Ovary (tissue), 7 donors: ENCODE measurements at regions not wholly inside any gene's neighbourhood (a gene's known extent, or its start where the extent isn't known, plus 50 kb on each side); places are given as distances from the start of the nearest gene placed in this dataset.

Experiments
- DNase-seq, 5 donors: peaks; one replicate each; pipeline ENCODE4 v3.0.0-alpha.2; 2019 to 2020
- H3K27ac ChIP-seq, 2 donors: fragments of 200-600 bp; one replicate each; pipeline versions ENCODE4 v1.5.1 to v1.8.0; 2019 to 2022
- H3K27me3 ChIP-seq: fragments of 200-600 bp; one replicate; pipeline ENCODE4 v1.8.0; 2022
- H3K36me3 ChIP-seq: fragments of 200-600 bp; sonication (generic); one replicate; pipeline ENCODE4 v1.5.1; 2019
- H3K4me1 ChIP-seq: one replicate; pipeline ENCODE4 v1.8.1; 2013; ENCODE audit warnings: mild to moderate bottlenecking, moderate library complexity; ENCODE audit not compliant: insufficient read depth
- H3K4me3 ChIP-seq: fragments of 200-600 bp; sonication (generic); one replicate; pipeline ENCODE4 v1.5.1; 2017
- H3K9me3 ChIP-seq, 2 donors: fragments of 200-600 bp in 1 of 2; sonication (generic) in 1 of 2; one replicate each; pipeline versions ENCODE4 v1.5.1 to v1.8.1; 2013 to 2019; ENCODE audit warnings: mild to moderate bottlenecking in 1 of 2, moderate library complexity in 1 of 2
- CTCF ChIP-seq, 3 donors: fragments of 450-650 bp in 2 of 3; fragments of 200-600 bp in 1 of 3; IDR thresholded peaks; one replicate each; pipeline versions ENCODE4 v1.5.1 to v1.8.0; 2016 to 2022; ENCODE audit warnings: antibody characterized with exemption in 3 of 3, mild to moderate bottlenecking in 1 of 3
- EP300 ChIP-seq: sonication (generic); formaldehyde crosslinking; IDR thresholded peaks from one replicate; pipeline ENCODE4 v1.6.1; 2017; ENCODE audit warnings: antibody characterized with exemption
- POLR2A ChIP-seq: fragments of 450-650 bp; IDR thresholded peaks from one replicate; pipeline ENCODE4 v1.6.1; 2017; ENCODE audit warnings: antibody characterized with exemption, mild to moderate bottlenecking, moderate library complexity
- WGBS, 3 donors: extraction: QIAGEN DNeasy Blood & Tissue Kit in 1 of 3; methylation state at CpG; one replicate each; pipeline versions ENCODE4 v1.1.5 to v1.1.7; 2013 to 2017; 5-methylcytosine and 5-hydroxymethylcytosine counted together
- intact Hi-C, 4 donors: fragments of 100-400 bp; cut with DNase I; formaldehyde crosslinking; loops; one replicate each; pipeline versions ENCODE4 v1.11.0 to v1.15.1; 2022 to 2023
- donor health status: DM: no; HTN: no; CAD: no; lungs with moderate emphysema.
- donor health status: DM: no; HTN: no; CAD: no.
- donor health status: Bipolar disorder and iron deficiency.
- donor health status: DM: no; HTN: no; CAD: no.
- donor health status: DM: yes; HTN: yes; CAD: no.

DNA sequence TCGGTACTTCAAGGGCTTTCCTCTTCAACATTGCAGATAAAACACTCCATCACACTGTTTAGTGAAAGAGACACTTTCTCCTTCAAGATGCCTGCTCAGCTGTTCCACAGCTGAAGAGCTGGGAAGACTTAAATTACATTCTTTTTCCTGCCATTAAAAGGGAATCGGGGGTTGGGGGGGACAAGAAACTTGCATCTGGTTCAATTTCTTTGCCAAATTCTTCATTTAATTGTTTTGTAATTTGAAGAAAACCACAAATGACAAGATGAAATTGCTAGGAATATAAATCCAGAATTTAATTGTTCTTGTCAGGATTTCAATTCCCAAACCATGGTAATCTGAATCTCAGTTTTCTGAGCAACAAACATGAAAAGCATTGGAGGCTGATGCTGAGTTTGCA is 478.3 kb downstream of the EBF1 start:
- H3K27ac ChIP-seq, result no peak overlapping the region
- H3K27me3 ChIP-seq, result no peaks in the 10 kb centered on the region
- DNase-seq, result no peak
- WGBS, 3 donors, result 16 to 33% (median 29%) methylated on average over 2 of the region's 2 CpGs
- intact Hi-C loops, result no loop called here
- H3K9me3 ChIP-seq, result no peaks in the 10 kb centered on the region
- no peaks in the 10 kb centered on the region for H3K4me1 ChIP-seq
- no peaks in the 10 kb centered on the region for H3K36me3 ChIP-seq
- H3K4me3 ChIP-seq, result no peak overlapping the region
- no peak for TF ChIP-seq CTCF (IDR thresholded peaks at IDR 0.05)
- TF ChIP-seq POLR2A, result no peak
- TF ChIP-seq EP300, result no peak

DNA sequence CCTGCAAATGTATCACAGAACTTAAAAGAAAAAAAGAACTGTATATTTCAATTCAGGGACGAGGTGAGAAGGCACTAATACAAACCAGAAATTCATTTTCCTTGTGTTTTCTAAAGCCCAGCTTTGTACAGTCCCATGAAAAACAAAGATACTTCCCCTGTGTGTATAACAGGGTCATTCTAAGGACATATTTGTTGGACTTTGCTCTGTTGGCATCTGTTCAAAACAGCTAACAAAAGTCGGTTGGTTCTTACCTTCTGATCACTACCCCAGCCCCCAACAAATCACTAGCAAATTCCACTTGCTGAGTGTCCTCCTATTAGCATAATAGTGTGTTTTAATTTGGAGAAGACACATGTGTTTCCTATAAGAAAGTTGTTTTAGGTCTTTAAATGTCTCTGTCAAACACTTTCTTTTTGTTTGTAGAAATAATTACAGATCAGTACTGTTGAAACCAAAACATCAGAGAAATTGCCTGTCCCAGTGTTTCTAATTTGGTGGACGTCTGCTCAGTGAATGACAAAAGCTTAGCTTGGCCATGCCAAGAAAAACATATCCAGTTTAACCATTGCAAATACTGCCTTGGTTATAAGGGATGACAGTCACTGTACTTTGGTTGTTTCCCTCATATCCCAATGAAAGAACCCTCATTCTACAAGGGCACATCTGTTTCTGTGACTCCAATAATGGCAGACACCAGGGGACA is 480.5 kb downstream of the EBF1 start:
- no peak for TF ChIP-seq CTCF (IDR thresholded peaks at IDR 0.05)
- TF ChIP-seq POLR2A, result no peak
- no peak for TF ChIP-seq EP300
- Histone ChIP-seq H3K4me1 (no peaks in the 10 kb centered on the region), H3K36me3 (no peaks in the 10 kb centered on the region), H3K9me3 (no peaks in the 10 kb centered on the region), H3K27ac (no peak overlapping the region), H3K4me3 (no peak overlapping the region), H3K27me3 (no peaks in the 10 kb centered on the region)
- 13 to 19% (median 16%) methylated on average over 3 of the region's 3 CpGs for WGBS, 3 donors
- intact Hi-C loops, result no loop called here
- DNase-seq, result no peak

- 48 to 65% (median 50%) methylated on average over 2 of the region's 2 CpGs for WGBS, 3 donors
- no peak for TF ChIP-seq POLR2A
- TF ChIP-seq CTCF (IDR thresholded peaks at IDR 0.05), result no peak
- no peak for TF ChIP-seq EP300
- Histone ChIP-seq H3K27me3 (no peaks in the 10 kb centered on the region), H3K36me3 (no peaks in the 10 kb centered on the region), H3K9me3 (no peaks in the 10 kb centered on the region), H3K4me3 (no peak overlapping the region), H3K27ac (no peak overlapping the region), H3K4me1 (no peaks in the 10 kb centered on the region)
- intact Hi-C loops, result no loop called here
- no peak for DNase-seq
Measured at GRCh38 chr5:158618256-158618655, 481.5 kb downstream of the EBF1 start.

GRCh38 chr5:158616707-158617106 is 483.0 kb downstream of the EBF1 start:
- intact Hi-C loops, result no loop called here
- Histone ChIP-seq H3K27ac (no peak overlapping the region), H3K4me1 (no peaks in the 10 kb centered on the region), H3K27me3 (no peaks in the 10 kb centered on the region), H3K36me3 (no peaks in the 10 kb centered on the region), H3K4me3 (no peak overlapping the region), H3K9me3 (no peaks in the 10 kb centered on the region)
- DNase-seq, result no peak
- TF ChIP-seq POLR2A (no peak), EP300 (no peak), CTCF (IDR thresholded peaks at IDR 0.05) (no peak)
